ENCODE measurements at regions not wholly inside any gene's neighbourhood (a gene's known extent, or its start where the extent isn't known, plus 50 kb on each side); places are given as distances from the start of the nearest gene placed in this dataset.

GRCh38 chr4:152079543-152080293, 318.9 kb upstream of the GATB start:
- no peak overlapping the region for H3T11ph ChIP-seq (ENCODE audit: low read length)
- no peak overlapping the region for H4K91ac ChIP-seq (ENCODE audit: insufficient read length, low read depth, low read length)
- no peak overlapping the region for H3K4me2 ChIP-seq (ENCODE audit: insufficient read depth, insufficient read length, low read length)
- H3K4ac ChIP-seq (ENCODE audit: low read depth, low read length) = no peak overlapping the region
- no peaks in the 10 kb centered on the region for H3K79me1 ChIP-seq (ENCODE audit: insufficient read depth, low read depth, low read length, poor library complexity, severe bottlenecking)
- H2AFZ ChIP-seq (ENCODE audit: low read length) = no peak overlapping the region
- H3K18ac ChIP-seq (ENCODE audit: insufficient read length, low read depth, low read length) = no peak overlapping the region
- Mint-ChIP-seq H3K9me3 (no peaks in the 10 kb centered on the region), H3K27ac (no peak overlapping the region), H3K27me3 (ENCODE audit: low read depth) (peaks cover 2% of the 10 kb centered on the region; the same call in 1 of the 2 replicates), H3K36me3 (ENCODE audit: insufficient read depth in 1 of 3, low read depth in 3 of 3) (peaks cover 0 to 2% (median 0%) of the 10 kb centered on the region in 3 experiments; a peak in 1 of 7 replicates), H3K4me3 (no peak overlapping the region), H3K4me1 (peaks cover 11 to 13% of the 10 kb centered on the region in 2 experiments)
- H3K27ac ChIP-seq (ENCODE audit: insufficient read length, low read depth, low read length) = no peak overlapping the region
- no peak overlapping the region for H3K23ac ChIP-seq (ENCODE audit: insufficient read length, low read depth, low read length)
- no peaks in the 10 kb centered on the region for H3K9me3 ChIP-seq (ENCODE audit: control insufficient read depth, low read depth, low read length)
- H3K9ac ChIP-seq (ENCODE audit: extremely low read depth, insufficient read length, low read length) = no peak overlapping the region
- no peak for DNase-seq
- no CpG with 5 or more reads among the region's 6 CpGs for WGBS (ENCODE audit: extremely low coverage, insufficient read length, low lambda C conversion rate)
- TF ChIP-seq CTCF (conservative IDR thresholded peaks at IDR 0.05) = no peak
- H4K20me1 ChIP-seq (ENCODE audit: control insufficient read depth, insufficient read depth, insufficient read length) = no peaks in the 10 kb centered on the region
- H4K8ac ChIP-seq (replicated peaks; ENCODE audit: insufficient read length, low read depth, low read length) = no peak overlapping the region
- no peak overlapping the region for H2BK15ac ChIP-seq (ENCODE audit: low read depth, low read length)
- no peak overlapping the region for H2AK5ac ChIP-seq (ENCODE audit: insufficient read length, low read length)
- no peak overlapping the region for H2BK5ac ChIP-seq (ENCODE audit: insufficient read length, low read length)
- H2BK12ac ChIP-seq (ENCODE audit: insufficient read length, low read depth, low read length) = no peak overlapping the region
- no peak overlapping the region for H2BK120ac ChIP-seq (ENCODE audit: low read depth, low read length, poor library complexity, severe bottlenecking)
- H3K56ac ChIP-seq (ENCODE audit: insufficient read length, low read depth, low read length) = no peak overlapping the region
- H2BK20ac ChIP-seq (ENCODE audit: low read depth, low read length, poor library complexity, severe bottlenecking) = no peak overlapping the region
- no peaks in the 10 kb centered on the region for H3K27me3 ChIP-seq (ENCODE audit: insufficient read depth, low read length)
- H3K23me2 ChIP-seq (ENCODE audit: insufficient read length, low read depth, low read length, poor library complexity, severe bottlenecking) = no peaks in the 10 kb centered on the region
- no peaks in the 10 kb centered on the region for H3K79me2 ChIP-seq (ENCODE audit: insufficient read depth, low read length)
- no peak overlapping the region for H3K14ac ChIP-seq (ENCODE audit: insufficient read depth, low read length)
- no peak overlapping the region for H4K5ac ChIP-seq (ENCODE audit: insufficient read length, low read depth, low read length)
- H3K4me1 ChIP-seq (ENCODE audit: insufficient read depth, low read length) = no peaks in the 10 kb centered on the region; the same call in 1 of the 2 replicates
